ENCODE measurements at regions not wholly inside any gene's neighbourhood (a gene's known extent, or its start where the extent isn't known, plus 50 kb on each side); places are given as distances from the start of the nearest gene placed in this dataset.

DNA sequence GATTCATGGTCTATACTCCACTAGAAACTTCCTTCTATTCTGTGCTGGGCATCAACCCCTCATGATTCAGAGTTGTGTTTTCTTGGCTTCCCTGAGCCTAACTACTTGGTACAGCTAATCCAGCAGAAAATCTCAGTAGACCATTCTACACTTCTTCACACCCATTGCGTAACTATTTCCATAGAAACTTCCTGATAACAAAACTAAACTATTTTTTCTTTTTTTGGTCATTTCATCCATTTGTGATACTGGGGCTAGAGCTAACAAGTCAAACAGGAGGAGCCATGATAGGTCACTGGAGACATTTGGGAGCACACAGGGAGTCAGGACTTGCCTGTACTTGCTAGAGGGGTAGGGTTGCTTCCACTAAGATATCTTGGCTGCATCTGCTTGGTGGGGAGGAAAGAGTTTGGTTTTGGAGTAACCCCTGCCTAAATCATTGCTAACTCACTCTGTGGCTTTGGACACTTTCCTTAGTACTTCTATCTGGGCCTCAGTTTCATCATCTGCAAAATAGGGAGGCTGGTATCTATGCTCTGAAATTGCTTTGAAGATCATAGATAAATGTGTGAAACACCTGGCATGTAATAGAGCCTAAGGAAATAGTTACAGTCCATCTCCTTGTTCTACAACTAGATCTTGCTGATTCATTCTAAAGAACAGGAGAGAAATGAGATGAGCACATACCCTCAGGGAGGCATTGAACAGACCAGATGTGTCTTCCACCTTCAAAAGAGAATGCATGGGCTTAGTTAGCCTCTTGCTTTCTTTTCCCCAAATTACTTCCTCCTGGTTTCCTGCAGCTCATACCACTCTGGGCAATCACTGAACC is 127.9 kb upstream of the ADGRF1 start:
- TF ChIP-seq, protein P1, sequence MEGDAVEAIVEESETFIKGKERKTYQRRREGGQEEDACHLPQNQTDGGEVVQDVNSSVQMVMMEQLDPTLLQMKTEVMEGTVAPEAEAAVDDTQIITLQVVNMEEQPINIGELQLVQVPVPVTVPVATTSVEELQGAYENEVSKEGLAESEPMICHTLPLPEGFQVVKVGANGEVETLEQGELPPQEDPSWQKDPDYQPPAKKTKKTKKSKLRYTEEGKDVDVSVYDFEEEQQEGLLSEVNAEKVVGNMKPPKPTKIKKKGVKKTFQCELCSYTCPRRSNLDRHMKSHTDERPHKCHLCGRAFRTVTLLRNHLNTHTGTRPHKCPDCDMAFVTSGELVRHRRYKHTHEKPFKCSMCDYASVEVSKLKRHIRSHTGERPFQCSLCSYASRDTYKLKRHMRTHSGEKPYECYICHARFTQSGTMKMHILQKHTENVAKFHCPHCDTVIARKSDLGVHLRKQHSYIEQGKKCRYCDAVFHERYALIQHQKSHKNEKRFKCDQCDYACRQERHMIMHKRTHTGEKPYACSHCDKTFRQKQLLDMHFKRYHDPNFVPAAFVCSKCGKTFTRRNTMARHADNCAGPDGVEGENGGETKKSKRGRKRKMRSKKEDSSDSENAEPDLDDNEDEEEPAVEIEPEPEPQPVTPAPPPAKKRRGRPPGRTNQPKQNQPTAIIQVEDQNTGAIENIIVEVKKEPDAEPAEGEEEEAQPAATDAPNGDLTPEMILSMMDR (IDR thresholded peaks at IDR 0.05): no peak
- DNase-seq: no peak
- Mint-ChIP-seq H3K27ac (no peak overlapping the region), H3K4me3 (no peak overlapping the region), H3K36me3 (ENCODE audit: low read depth) (no peaks in the 10 kb centered on the region), H3K4me1 (peaks cover 18% of the 10 kb centered on the region), H3K9me3 (peaks cover 4% of the 10 kb centered on the region), H3K27me3 (ENCODE audit: low read depth, poor library complexity) (peaks cover 3% of the 10 kb centered on the region)

DNA sequence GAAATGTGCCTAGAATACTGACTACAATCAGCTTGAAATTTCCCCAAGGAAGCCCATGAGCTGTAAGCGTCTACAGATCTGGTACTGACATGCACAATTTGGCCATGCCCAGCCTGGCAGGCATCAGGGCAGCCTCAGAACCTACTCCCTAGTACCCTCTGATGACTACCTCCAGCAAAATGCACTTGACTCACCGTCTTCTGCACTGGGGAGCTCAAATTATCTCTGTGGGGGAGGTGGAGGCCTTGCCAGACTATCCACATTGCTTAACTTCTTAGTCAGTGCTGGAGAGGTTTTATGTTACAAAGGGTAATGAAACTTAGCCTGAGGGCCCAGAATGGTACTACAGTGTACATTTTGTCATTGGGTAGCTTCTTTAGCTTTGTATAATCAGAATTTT is 126.0 kb upstream of the ADGRF1 start:
- no peaks in the 10 kb centered on the region for H3K36me3 Mint-ChIP-seq (ENCODE audit: low read depth)
- TF ChIP-seq, protein P1 (IDR thresholded peaks at IDR 0.05): no peak
- DNase-seq: no peak
- no peak overlapping the region for H3K4me3 Mint-ChIP-seq
- H3K27ac Mint-ChIP-seq: no peak overlapping the region
- peaks cover 18% of the 10 kb centered on the region for H3K4me1 Mint-ChIP-seq
- H3K9me3 Mint-ChIP-seq: peaks cover 4% of the 10 kb centered on the region
- peaks cover 3% of the 10 kb centered on the region for H3K27me3 Mint-ChIP-seq (ENCODE audit: low read depth, poor library complexity)

DNA sequence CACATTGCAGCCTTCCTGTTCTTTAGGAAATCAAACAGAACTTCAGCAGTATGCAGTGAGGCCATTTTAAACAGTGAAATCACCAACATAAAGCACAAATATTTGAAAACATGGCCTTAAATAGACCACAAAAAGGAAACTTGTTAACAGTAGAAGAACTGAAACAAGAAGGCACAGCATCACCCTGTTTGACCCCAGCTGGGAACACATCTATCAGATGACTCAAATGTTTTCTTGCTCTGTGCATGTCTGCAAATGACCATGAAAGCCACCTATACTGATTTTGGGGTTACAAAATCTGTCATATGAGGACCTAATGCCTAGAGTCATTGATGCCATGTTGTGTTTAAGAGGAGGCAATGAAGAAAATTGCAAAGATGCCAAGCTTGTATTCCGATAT is 123.8 kb upstream of the ADGRF1 start:
- TF ChIP-seq, protein P1 (IDR thresholded peaks at IDR 0.05): no peak

DNA sequence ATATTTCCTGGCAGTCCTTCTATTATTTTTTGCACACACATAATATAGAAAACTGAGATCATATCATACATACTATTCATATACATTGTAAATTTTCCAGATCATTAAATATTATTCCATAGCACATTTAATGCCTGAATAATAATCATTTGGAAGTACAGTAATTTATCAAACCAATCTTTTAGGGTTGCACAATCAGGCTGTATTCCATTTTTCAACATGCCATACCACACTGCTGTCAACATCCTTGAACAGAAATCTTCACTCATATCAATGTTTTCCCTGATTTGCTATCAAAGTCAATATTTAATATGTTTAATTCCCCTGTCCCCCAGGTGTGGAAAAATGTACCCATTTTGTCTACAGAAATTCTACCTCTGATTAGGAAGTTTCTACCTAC is 122.7 kb upstream of the ADGRF1 start:
- Mint-ChIP-seq H3K9me3 (no peaks in the 10 kb centered on the region), H3K36me3 (ENCODE audit: low read depth) (no peaks in the 10 kb centered on the region), H3K27ac (no peak overlapping the region), H3K4me1 (peaks cover 18% of the 10 kb centered on the region), H3K27me3 (ENCODE audit: low read depth, poor library complexity) (peaks cover 5% of the 10 kb centered on the region), H3K4me3 (no peak overlapping the region)
- TF ChIP-seq, protein P1 (IDR thresholded peaks at IDR 0.05): no peak
- DNase-seq: no peak

More for the DNA sequence above, 123.8 kb upstream of the ADGRF1 start:
- no peak for DNase-seq
- Mint-ChIP-seq H3K36me3 (ENCODE audit: low read depth) (no peaks in the 10 kb centered on the region), H3K27me3 (ENCODE audit: low read depth, poor library complexity) (peaks cover 5% of the 10 kb centered on the region), H3K4me1 (peaks cover 18% of the 10 kb centered on the region), H3K9me3 (no peaks in the 10 kb centered on the region), H3K27ac (no peak overlapping the region), H3K4me3 (no peak overlapping the region)

DNA sequence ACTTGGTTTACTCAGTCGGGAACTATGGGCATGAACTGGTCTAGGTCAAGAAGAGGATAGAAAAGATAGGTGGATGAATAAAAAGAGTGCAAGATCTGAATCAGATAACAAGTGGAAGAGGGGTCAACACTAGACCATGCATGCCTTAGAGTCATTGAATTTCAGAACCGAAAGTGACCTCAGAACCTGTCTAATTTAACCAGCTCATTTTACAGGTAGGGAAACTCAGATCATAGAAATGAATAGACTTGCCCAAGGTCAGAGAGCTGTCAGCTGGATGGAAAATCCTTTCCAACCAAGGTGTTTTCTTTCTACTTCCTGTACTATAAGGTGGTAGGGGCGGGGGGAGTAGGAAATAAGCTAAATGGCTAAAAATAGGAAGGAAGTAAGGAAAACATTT is 121.4 kb upstream of the ADGRF1 start:
- H3K9me3 Mint-ChIP-seq: no peaks in the 10 kb centered on the region
- no peak for DNase-seq
- no peak overlapping the region for H3K27ac Mint-ChIP-seq
- no peak overlapping the region for H3K4me3 Mint-ChIP-seq
- H3K36me3 Mint-ChIP-seq (ENCODE audit: low read depth): no peaks in the 10 kb centered on the region
- peaks cover 9% of the 10 kb centered on the region for H3K27me3 Mint-ChIP-seq (ENCODE audit: low read depth, poor library complexity)
- H3K4me1 Mint-ChIP-seq: peaks cover 12% of the 10 kb centered on the region
- TF ChIP-seq, protein P1 (IDR thresholded peaks at IDR 0.05): no peak

DNA sequence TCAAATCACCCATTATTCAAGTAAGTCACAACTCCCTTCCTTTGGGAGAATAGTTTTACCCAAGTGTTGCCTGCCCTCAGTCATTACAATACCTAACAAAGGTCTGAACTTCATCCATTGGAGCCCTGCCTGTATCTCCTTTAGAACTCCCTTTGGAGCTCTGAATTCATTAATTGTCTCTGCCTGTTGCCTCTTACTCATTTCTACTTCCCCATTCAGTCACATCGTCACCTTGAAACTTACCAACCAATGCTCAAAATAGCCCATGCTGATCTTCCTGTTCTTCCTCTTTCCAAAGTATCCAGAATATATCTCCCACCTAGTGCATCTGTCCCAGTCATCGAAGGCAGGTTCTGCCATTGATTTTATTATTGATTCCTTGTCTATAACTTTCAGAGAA is 120.7 kb upstream of the ADGRF1 start:
- no peak for DNase-seq
- H3K4me1 Mint-ChIP-seq: peaks cover 4% of the 10 kb centered on the region
- H3K27me3 Mint-ChIP-seq (ENCODE audit: low read depth, poor library complexity): peaks cover 9% of the 10 kb centered on the region
- no peaks in the 10 kb centered on the region for H3K9me3 Mint-ChIP-seq
- H3K36me3 Mint-ChIP-seq (ENCODE audit: low read depth): no peaks in the 10 kb centered on the region
- H3K27ac Mint-ChIP-seq: no peak overlapping the region
- TF ChIP-seq, protein P1 (IDR thresholded peaks at IDR 0.05): no peak
- H3K4me3 Mint-ChIP-seq: no peak overlapping the region

Measured in nephron progenitor cell (in vitro differentiated cells).